Right hindlimb (tissue), 1 donor: ENCODE measurements at regions not wholly inside any gene's neighbourhood (a gene's known extent, or its start where the extent isn't known, plus 50 kb on each side); places are given as distances from the start of the nearest gene placed in this dataset.
"Not testable (repeated sequence)": the region's sequence is repeated elsewhere in the genome, so short reads cannot be mapped to it uniquely, and the experiment has no call there.

Source experiments
- DNase-seq: peaks from one replicate; pipeline ENCODE4 v3.0.0-alpha.2; 2018

DNA sequence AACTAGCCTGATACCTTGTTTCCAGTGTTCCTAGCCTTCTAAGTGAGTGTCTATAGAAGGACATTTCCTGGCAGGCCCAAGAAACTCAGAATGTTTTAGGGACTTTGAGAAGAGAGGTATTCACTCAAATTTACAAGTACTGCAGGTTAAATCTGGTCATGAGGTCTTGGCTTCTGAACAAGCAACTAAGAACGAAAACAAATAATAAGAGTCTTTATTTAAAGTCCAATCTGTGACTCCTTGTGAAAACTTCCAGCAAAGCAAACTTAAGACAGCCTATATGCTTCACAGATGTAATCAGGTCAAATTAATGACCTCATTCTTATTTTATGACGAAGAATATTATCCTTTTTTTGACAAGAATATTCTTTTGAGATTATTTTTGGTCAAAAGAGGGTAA, 79.4 kb upstream of the PRSS16 start:
- DNase-seq = no peak

DNA sequence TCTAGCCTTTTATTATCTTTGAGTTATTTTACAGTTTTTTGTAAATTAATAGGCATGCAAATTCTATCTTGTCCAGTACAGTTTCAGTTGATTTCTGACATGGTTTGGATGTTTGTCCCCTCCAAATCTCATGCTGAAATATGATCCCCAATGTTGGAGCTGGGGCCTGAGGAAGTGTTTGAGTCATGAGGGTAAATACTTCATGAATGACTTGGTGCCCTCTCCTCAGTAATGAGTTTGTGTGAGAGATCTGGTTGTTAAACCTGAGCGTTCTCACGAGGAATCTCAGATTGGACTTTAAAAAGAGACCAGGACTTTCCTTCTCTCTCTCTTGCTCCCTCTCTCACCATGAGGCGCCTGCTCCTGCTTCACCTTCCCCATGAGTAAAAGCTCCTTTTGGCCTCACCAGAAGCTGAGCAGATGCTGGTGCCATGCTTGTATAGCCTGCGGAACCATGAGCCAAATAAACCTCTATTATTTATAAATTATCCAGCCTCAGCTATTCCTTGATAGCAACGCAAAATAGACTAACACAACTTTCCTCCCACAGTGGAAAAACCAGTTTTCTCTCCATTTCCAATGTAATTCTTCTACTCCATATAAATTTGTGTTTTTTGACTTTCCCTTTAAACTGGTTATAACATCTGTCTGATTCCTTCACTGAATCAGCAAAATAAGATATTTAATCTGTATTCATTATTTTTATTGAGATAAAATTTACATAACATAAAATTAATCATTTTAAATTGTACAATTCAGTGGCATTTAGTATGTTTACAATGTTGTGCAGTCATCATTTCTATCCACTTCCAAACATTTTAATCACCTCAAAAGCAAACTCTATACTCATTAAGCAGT, 78.7 kb upstream of the PRSS16 start:
- no peak for DNase-seq

DNA sequence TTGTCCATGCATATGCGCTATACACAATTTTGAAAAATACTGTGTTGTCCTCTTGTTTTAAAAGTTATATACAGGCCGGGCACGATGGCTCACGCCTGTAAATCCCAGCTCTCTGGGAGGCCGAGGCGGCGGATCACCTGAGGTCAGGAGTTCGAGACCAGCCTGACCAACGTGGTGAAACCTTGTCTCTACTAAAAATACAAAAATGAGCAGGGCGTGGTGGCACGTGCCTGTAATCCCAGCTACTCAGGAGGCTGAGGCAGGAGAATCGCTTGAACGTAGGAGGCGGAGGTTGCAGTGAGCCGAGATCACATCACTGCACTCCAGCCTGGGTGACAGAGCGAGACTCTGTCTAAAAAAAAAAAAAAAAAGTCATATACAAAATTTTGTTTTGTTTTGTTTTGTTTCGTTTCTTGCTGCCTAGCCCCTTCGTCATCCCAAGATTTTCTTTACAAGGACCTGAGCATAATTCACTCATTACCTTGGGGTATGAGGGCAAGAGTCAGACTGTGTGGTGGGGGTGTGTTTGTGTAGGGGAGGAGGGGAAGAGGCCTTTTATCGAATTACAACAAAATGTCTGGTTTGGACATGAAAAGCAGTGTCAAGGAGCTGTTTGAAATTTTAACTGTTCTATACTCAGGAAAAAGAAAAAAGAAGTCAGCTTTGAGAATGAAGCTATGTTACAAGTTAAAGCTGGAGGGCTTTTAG, 74.8 kb upstream of the PRSS16 start:
- not testable (repeated sequence) for DNase-seq

DNA sequence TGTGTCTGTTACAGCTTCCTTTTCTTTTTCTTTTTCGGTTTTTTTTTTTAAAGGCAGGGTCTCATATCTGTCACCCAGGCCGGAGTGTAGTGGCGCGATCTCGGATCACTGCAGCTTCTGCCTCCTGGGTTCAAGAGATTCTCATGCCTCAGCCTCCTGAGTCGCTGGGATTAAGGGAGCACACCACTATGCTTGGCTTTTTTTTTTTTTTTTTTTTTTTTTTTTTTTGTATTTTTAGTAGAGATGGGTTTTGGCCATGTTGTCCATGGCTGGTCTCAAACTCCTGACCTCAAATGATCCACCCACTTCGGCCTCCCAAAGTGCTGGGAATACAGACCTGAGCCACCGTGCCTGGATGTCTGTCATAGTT, 74.3 kb upstream of the PRSS16 start:
- not testable (repeated sequence) for DNase-seq

DNA sequence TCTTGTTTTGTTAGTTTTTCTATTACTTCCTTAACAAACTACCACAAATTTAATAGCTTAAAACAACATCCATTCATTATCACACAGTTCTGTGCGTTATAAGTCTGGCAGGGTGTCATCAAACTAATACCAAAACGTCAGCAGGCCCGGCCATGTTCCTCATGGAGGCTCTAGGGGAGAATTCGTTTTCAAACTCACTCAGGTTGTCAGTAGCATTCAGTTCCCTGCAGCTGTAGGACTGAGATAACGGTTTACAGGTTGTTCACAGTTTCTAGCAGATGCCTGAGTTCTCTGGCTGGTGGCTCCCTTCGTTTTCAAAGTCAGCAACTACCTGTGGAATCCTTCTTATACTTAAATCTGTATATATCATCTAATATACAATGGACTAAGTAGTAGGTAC, 72.5 kb upstream of the PRSS16 start:
- DNase-seq = no peak

DNA sequence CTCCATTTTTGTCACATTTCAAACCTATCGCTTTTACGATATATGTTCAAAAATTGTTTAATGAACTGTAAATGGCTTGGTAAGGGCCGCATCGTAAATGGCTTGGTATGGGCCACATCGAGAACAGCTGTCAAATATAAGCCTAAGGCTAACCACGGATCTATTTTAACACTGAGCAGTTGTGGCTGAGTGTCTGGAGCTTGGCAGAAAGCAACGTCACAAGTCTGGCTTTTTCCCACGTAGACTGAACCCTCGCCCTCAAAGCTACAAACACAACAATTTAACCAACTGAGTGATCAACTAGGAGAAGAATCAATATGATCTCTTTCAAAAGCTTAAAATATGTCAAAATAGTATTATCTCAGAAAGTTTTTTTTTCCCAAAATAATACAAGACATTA, 71.4 kb upstream of the PRSS16 start:
- peak; percentile 54 for DNase-seq

DNA sequence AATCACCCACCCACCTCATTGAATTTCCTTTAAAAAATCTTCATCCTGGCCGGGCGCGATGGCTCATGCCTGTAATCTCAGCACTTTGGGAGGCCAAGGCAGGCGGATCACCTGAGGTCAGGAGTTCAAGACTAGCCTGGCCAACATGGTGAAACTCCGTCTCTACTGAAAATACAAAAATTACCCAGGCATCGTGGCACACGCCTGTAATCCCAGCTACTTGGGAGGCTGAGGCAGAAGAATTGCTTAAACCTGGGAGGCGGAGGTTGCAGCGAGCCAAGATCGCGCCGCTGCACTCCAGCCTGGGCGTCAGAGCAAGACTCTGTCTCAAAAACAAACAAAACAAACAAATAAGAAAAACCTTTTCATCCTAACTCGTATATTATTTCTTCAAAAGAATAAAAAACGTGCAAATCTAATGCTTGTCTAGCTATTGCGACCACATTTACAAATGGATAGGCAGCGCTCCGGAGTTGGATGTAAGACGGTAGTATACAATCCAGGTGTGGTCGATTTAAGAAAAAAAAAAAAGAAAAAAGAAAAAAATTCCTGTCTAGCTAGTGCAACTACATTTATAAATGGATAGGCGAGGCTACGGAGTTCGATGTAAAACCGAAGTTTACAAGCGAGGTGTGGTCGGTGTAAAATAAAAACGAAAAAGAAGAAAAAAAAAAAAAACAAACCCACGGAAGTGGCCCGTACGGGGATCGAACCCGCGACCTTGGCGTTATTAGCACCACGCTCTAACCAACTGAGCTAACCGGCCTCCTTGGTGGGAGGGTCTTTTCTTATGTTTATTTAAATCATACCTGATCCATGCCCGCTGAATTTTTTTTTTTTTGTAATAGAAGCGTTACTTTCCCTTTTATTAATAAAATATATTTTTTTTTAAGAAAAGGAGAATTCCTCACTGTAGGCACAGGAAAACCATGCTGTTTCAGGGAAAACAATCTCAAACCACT, 70.7 kb upstream of the PRSS16 start:
- DNase-seq = peak; percentile 67

DNA sequence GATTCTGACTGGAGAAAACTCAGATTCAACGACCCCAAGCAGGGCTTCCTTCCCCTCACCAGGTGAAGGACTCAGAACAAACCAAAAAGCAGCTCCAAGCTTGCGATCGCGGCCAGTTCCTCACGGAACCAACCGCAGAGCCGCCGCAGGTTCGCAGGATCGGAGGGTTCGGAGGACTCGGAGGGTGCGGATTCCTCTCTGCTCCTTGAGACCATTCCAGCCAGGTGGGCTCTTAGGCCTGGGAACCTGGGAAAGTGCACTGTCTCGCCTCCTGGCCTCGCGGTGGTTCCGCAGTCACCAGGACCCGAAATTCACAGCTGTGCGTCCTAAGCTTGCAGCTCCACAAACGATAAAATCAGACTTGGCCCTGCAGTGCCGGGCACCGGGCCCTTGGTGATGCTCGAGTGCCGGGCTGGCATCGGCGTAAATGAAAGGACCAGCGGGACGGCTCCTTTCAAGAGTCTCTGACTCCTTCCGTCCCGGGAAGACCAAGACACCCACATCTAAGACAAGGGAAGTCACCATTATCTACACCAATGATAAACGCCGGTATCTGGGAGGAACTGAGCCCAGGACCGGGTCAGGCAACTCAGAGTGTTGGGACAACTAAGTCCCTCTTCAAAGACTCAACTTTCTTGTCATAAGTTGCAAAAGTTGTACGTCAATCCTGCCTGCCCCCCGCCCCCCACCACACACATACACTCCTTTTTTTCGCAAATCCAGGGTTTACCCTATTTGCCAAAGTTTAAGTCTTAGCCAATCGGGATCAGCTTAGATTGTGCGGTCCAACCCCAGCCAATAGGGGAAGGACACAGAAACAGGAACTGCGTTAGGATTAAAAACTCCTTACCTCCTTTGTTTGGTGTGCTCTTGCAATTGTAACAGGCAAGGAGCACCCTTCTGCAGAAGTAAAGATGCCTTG, 69.8 kb upstream of the PRSS16 start:
- peak; percentile 87 for DNase-seq

DNA sequence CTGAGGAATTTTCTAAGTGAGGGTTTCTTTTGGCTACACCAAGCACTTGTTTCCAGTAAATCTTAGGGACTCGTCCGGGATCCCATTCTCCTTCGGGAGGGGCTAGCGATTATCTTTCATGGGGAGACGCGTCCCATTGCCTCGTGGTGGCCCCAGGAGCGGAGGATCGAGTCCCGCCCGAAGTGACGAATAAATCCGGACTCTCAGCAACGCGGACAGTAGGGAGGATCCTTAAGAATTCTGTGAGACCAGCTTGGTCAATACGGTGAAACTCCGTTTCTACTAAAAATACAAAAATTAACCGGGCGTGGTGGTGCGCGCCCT, 69.1 kb upstream of the PRSS16 start:
- DNase-seq = no peak

DNA sequence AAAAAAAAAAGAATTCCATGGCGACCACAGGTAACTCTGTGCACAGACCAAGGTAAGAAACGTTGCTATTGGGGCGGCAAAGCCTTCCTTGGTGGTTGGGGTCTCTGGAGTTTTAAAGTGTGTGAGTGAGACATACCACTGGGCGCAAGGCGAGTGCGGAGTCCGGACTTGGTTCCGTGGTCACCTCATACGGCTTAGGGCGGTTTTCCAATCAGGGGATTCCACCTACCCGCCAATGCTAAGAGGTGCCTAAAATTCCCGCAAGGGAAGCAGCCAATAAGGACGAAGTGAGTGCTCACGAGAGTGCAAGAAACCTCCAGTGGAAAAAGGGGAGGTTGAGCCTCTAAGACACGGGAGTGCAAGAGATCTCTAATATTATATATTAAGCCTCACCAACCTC, 68.6 kb upstream of the PRSS16 start:
- DNase-seq = no peak

DNA sequence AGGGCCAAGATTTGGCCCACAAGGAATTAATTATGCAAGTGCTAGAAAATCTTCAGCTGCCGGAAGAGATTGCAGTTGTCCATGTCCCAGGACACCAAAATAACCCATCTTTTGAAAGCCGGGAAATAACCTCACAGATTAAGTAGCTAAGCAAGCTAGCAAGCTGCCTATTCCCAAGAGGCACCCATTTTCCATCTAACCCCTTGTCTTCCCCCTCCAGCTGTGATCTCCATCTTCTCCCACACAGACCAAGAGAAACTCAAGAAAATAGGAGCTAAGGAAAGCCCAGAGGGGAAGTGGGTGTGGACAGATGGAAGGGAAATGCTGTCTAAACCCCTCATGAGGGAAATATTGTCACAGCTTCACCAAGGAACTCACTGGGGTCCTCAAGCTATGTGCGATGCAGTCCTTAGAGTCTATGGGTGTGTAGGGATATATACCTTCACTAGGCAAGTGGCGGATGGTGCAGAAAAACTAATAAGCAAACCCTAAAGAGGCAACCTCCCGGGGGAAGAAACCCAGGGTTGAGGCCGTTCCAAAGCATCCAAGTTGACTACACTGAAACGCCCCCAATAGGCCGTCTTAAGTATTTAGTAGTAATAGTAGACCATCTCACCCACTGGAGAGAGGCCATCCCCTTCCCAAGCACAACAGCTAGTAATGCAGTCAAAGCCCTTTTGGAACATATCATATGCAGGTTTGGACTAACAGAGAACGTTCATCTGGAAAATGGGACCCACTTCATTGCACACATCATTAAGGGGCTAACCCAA, 64.3 kb upstream of the PRSS16 start:
- no peak for DNase-seq

DNA sequence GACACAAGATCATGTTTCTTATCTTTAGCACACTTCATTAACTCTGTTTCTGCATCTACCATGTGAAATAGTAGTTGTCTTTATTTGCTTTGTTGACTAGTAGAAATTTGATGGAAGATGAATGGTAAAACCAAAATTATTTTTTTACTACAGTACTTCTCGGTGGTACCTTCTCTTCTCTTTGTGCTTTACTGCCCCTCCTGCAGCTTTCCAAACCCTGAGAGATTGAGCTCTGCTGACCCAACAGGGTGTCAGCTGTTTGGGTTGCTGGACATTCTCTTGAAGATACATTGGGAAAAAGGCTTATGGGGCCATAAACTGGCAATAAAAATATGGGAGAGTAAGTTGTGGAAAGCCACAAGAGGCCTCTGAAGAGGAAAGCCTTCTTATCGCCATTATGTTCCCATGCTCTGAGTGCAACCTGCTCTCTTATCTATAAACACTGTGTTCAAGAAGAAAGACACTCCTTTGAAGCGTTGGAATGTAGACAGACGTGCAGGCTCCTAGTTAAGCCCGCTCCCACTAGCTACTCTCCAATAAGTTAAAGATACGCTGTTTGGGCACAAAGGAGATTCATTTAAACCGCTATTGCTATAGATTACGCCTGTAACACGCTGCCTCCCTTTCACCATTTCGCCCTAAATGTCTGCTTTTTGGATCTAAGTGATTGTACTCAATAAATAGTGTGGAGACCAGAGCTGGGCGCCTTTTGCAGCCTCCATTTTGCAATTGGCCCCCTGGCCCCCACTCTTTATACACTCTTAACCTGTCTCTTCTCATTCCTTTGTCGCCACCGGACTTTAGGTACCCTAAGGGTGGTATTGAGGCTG, 60.1 kb upstream of the PRSS16 start:
- no peak for DNase-seq

DNA sequence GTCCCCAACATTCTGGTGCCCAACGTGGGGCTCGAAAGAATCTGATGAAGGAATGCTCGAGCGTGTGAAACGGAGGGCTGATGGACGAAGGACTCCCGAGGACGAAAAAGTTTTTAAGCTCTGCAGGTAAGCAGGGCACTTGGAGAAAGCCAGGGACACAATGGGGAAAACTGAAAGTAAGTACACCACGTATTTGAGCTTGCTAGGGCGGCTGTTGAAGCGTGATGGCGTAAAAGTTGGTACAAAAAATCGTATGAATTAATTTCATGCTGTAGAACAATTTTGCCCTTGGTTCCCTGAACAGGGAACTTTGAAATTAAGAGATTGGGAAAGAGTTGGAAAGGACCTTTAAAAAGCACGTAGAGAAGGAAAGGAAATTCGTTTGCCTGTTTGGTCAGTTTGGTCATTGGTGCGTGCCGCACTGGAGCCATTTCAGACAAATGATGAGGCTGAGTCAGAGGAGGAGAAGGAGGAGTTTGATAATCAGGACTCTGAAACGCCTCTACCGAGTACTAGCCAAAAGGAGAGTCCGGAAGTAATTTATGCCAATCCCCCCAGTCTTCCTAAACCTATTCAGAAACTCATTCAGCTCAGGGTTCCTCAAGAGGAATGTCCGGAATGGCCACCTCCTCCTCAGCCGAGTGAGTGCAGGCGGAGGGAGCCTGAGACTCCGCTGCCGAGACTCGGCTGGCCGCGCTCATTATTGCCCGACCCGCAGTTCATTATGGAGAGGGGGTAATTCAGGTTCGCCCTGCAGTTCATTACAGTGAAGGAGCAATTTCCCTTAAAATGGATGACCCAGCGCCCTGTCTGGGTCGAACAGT, 59.2 kb upstream of the PRSS16 start:
- DNase-seq = peak; percentile 78

DNA sequence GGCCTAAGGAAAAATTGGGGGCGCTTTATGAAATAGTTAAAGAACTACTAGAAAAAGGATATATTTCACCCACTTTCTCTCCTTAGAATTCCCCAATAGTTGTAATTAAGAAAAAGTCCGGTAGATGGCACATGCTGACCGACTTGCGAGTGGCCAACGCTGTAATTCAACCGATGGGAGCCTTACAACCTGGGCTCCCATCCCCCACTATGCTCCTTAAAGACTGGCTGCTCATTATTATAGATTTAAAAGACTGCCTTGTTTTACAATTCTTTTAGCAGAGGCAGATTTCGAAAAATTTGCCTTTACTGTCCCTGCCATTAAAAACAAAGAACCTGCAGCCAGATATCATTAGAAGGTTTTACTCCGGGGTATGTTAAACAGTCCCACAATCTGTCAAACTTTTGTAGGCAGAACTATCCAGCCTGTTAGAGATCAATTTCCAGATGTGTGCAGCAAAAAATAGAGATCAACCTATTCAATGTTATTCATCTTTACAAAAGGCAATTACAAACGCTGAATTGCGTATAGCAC, 58.5 kb upstream of the PRSS16 start:
- peak; percentile 75 for DNase-seq

DNA sequence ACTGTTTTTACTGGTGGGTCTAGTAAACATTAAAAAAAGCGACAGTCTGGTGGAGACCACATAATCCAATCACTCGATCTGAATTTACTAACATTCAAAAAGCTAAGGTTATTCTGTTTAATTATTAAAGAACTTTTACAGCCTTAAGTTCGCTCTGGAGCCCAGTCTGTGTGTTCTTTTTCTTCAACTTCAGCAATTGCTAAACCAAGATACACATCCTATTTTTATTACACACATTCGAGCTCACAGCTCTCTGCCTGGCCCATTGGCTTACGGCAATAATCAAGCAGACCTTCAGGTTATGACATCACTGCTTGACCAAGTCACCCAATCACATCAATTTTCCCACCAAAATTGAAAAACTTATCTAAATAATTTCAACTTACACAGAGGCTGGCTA, 57.4 kb upstream of the PRSS16 start:
- DNase-seq = no peak

DNA sequence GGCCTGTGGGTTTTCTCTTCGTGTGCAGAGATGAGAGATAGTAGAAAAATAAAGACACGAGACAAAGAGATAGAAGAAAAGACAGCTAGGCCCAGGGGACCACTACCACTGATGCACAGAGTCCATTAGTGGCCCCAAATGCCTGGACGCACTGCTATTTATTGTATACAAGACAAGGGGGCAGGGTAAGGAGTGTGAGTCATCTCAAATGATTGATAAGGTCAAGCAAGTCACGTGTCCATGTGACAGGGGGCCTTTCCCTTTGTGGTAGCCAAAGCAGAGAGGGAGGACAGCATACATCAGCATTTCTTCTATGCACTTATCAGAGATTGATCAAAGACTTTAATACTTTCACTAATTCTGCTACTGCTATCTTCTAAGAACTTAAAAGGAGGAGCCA, 53.0 kb upstream of the PRSS16 start:
- DNase-seq = not testable (repeated sequence)

DNA sequence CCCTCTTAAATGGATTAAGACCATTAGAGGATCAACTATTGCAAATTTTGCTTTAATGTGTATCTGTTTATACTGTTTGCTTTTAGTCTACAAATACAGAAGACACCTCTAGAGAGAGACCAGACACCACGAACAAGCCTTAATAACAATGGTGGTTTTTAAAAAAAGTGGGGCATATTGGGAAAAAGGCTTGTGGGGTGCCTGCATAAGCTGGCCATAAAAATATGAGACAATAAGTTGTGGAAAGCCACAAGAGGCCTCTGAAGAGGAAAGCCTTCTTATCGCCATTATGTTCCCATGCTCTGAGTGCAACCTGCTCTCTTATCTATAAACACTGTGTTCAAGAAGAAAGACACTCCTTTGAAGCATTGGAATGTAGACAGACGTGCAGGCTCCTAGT, 52.0 kb upstream of the PRSS16 start:
- not testable (repeated sequence) for DNase-seq
